Peyer's patch (tissue), 4 donors: ENCODE measurements at regions not wholly inside any gene's neighbourhood (a gene's known extent, or its start where the extent isn't known, plus 50 kb on each side); places are given as distances from the start of the nearest gene placed in this dataset.
"Not testable (repeated sequence)": the region's sequence is repeated elsewhere in the genome, so short reads cannot be mapped to it uniquely, and the experiment has no call there.

Experiments used
- CTCF ChIP-seq, 6 experiments: fragments of 450-650 bp in 4 of 6; fragments of 200-600 bp in 2 of 6; sonication (generic) in 1 of 6; IDR thresholded peaks; one replicate each; pipeline ENCODE4 v1.5.1; 2017 to 2019; ENCODE audit warnings: antibody characterized with exemption in 6 of 6, mild to moderate bottlenecking in 3 of 6, moderate library complexity in 1 of 6
- POLR2A ChIP-seq, 2 donors: fragments of 450-650 bp; IDR thresholded peaks; one replicate each; pipeline ENCODE4 v1.5.1; 2017; ENCODE audit warnings: antibody characterized with exemption in 2 of 2, mild to moderate bottlenecking in 2 of 2, moderate library complexity in 2 of 2

DNA sequence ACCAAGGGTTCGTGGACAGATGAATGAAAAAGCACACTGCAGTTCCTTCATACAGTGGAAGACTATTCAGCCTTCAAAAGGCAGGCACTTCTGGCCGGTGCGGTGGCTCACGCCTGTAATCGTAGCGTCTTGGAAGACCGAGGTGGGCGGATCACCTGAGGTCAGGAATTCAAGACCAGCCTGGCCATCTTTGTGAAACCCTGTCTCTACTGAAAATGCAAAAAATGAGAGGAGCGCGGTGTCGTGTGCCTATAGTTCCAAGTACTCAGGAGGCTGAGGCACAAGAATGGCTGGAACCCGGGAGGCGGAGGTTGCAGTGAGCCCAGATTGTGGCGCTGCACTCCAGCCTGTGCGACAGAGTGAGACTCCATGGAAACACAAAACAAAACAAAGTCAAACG, 82.4 kb upstream of the HMX1 start:
- TF ChIP-seq POLR2A, CTCF (IDR thresholded peaks at IDR 0.05): not testable (repeated sequence)
